GM18519 (cell line): ENCODE measurements at regions not wholly inside any gene's neighbourhood (a gene's known extent, or its start where the extent isn't known, plus 50 kb on each side); places are given as distances from the start of the nearest gene placed in this dataset.

Source experiments
- ATAC-seq: cut with Tn5 transposase; IDR thresholded peaks from one replicate; pipeline ENCODE4 v1.9.1; 2021; ENCODE audit warnings: mild to moderate bottlenecking, moderate library complexity; ENCODE audit not compliant: unreplicated experiment, low FRiP score

GRCh38 chr20:11063444-11063843, 389.6 kb upstream of the JAG1 start:
- ATAC-seq: no peak

- no peak for ATAC-seq
These were observed 391.1 kb upstream of the JAG1 start for GRCh38 chr20:11064946-11065345.

- ATAC-seq: no peak
These were observed 393.6 kb upstream of the JAG1 start for GRCh38 chr20:11067359-11067758.

GRCh38 chr20:11072982-11073381, 399.2 kb upstream of the JAG1 start:
- no peak for ATAC-seq

GRCh38 chr20:11076434-11077105, 402.8 kb upstream of the JAG1 start:
- no peak for ATAC-seq

- no peak for ATAC-seq
These were observed 403.4 kb upstream of the JAG1 start for GRCh38 chr20:11077226-11077625.

GRCh38 chr20:11080010-11080409, 406.2 kb upstream of the JAG1 start:
- no peak for ATAC-seq

- ATAC-seq: no peak
These were observed 407.1 kb upstream of the JAG1 start for GRCh38 chr20:11080781-11081377.

- ATAC-seq: no peak
These were observed 410.0 kb upstream of the JAG1 start for GRCh38 chr20:11083841-11084240.

GRCh38 chr20:11084508-11084907, 410.7 kb upstream of the JAG1 start:
- no peak for ATAC-seq

- no peak for ATAC-seq
These were observed 413.2 kb upstream of the JAG1 start for GRCh38 chr20:11086970-11087369.

GRCh38 chr20:11090751-11091150, 417.0 kb upstream of the JAG1 start:
- no peak for ATAC-seq

GRCh38 chr20:11091511-11091910, 417.7 kb upstream of the JAG1 start:
- ATAC-seq: no peak

- no peak for ATAC-seq
These were observed 418.4 kb upstream of the JAG1 start for GRCh38 chr20:11092151-11092550.

- no peak for ATAC-seq
These were observed 420.4 kb upstream of the JAG1 start for GRCh38 chr20:11094196-11094595.

GRCh38 chr20:11094711-11095110, 420.9 kb upstream of the JAG1 start:
- no peak for ATAC-seq

GRCh38 chr20:11098888-11099287, 425.1 kb upstream of the JAG1 start:
- ATAC-seq: no peak

GRCh38 chr20:11101243-11101642, 427.4 kb upstream of the JAG1 start:
- no peak for ATAC-seq

GRCh38 chr20:11101696-11102095, 427.9 kb upstream of the JAG1 start:
- no peak for ATAC-seq

GRCh38 chr20:11103866-11104265, 430.1 kb upstream of the JAG1 start:
- ATAC-seq: no peak

- ATAC-seq: no peak
These were observed 434.5 kb upstream of the JAG1 start for GRCh38 chr20:11108102-11108810.

- no peak for ATAC-seq
These were observed 436.7 kb upstream of the JAG1 start for GRCh38 chr20:11110535-11110934.
